Parathyroid adenoma (tissue), 2 donors: ENCODE measurements at regions not wholly inside any gene's neighbourhood (a gene's known extent, or its start where the extent isn't known, plus 50 kb on each side); places are given as distances from the start of the nearest gene placed in this dataset.
A peak's percentile ranks its signal among the peaks of the same experiment; 100 is the strongest.

Experiments
- H2AFZ ChIP-seq: fragments of 300-600 bp; sonication (generic); one replicate; pipeline ENCODE4 v1.7.0; 2017; ENCODE audit warnings: antibody characterized with exemption, mild to moderate bottlenecking
- H3K27ac ChIP-seq: fragments of 300-600 bp; sonication (generic); one replicate; pipeline ENCODE4 v1.7.0; 2017
- H3K27me3 ChIP-seq: fragments of 300-600 bp; sonication (generic); one replicate; pipeline ENCODE4 v1.7.0; 2017; ENCODE audit warnings: low read length; ENCODE audit not compliant: control insufficient read depth, insufficient read depth
- H3K36me3 ChIP-seq: fragments of 300-600 bp; sonication (generic); one replicate; pipeline ENCODE4 v1.7.0; 2017; ENCODE audit warnings: low read length; ENCODE audit not compliant: control insufficient read depth, insufficient read depth
- H3K4me1 ChIP-seq: fragments of 300-600 bp; sonication (generic); one replicate; pipeline ENCODE4 v1.7.0; 2017; ENCODE audit warnings: control low read depth
- H3K4me2 ChIP-seq: fragments of 300-600 bp; sonication (generic); one replicate; pipeline ENCODE4 v1.7.0; 2017; ENCODE audit warnings: low read length
- H3K4me3 ChIP-seq: fragments of 300-600 bp; sonication (generic); one replicate; pipeline ENCODE4 v1.7.0; 2017; ENCODE audit warnings: low read depth, low read length
- H3K79me2 ChIP-seq: fragments of 300-600 bp; sonication (generic); one replicate; pipeline ENCODE4 v1.7.0; 2017; ENCODE audit warnings: control low read depth
- H3K9ac ChIP-seq: fragments of 300-600 bp; sonication (generic); one replicate; pipeline ENCODE4 v1.7.0; 2017; ENCODE audit warnings: mild to moderate bottlenecking
- H3K9me3 ChIP-seq: fragments of 300-600 bp; sonication (generic); one replicate; pipeline ENCODE4 v1.7.0; 2017; ENCODE audit warnings: low read length; ENCODE audit not compliant: control insufficient read depth
- CTCF ChIP-seq: fragments of 300-600 bp; sonication (generic); IDR thresholded peaks from one replicate; pipeline ENCODE4 v1.7.0; 2017; ENCODE audit warnings: antibody characterized with exemption, mild to moderate bottlenecking
- donor health status: primary hyperparathyroidism.

- no peaks in the 10 kb centered on the region for H3K4me1 ChIP-seq
- TF ChIP-seq CTCF = peak; percentile 36
- no peaks in the 10 kb centered on the region for H3K27me3 ChIP-seq
- no peak overlapping the region for H3K4me2 ChIP-seq
- no peaks in the 10 kb centered on the region for H3K36me3 ChIP-seq
- peak overlapping the region; percentile 13 for H2AFZ ChIP-seq
- H3K27ac ChIP-seq = no peak overlapping the region
- no peak overlapping the region for H3K4me3 ChIP-seq
- no peak overlapping the region for H3K9ac ChIP-seq
- H3K9me3 ChIP-seq = no peaks in the 10 kb centered on the region
- H3K79me2 ChIP-seq = no peaks in the 10 kb centered on the region
Measured at GRCh38 chr5:165209101-165209727, 1703.8 kb downstream of the MAT2B start.

GRCh38 chr5:165224366-165225045 is 1719.1 kb downstream of the MAT2B start:
- Histone ChIP-seq H3K4me1 (no peaks in the 10 kb centered on the region), H3K4me2 (no peak overlapping the region), H3K36me3 (no peaks in the 10 kb centered on the region), H3K9ac (no peak overlapping the region), H3K27ac (no peak overlapping the region), H3K9me3 (no peaks in the 10 kb centered on the region), H3K79me2 (no peaks in the 10 kb centered on the region), H2AFZ (no peak overlapping the region), H3K4me3 (no peak overlapping the region), H3K27me3 (no peaks in the 10 kb centered on the region)
- TF ChIP-seq CTCF = no peak

GRCh38 chr5:165227515-165227914 is 1722.1 kb downstream of the MAT2B start:
- Histone ChIP-seq H3K4me3 (no peak overlapping the region), H3K27ac (no peak overlapping the region), H2AFZ (no peak overlapping the region), H3K9me3 (no peaks in the 10 kb centered on the region), H3K79me2 (no peaks in the 10 kb centered on the region), H3K36me3 (no peaks in the 10 kb centered on the region), H3K9ac (no peak overlapping the region), H3K4me2 (no peak overlapping the region), H3K4me1 (no peaks in the 10 kb centered on the region), H3K27me3 (no peaks in the 10 kb centered on the region)
- TF ChIP-seq CTCF = no peak

- no peak overlapping the region for H3K4me3 ChIP-seq
- H2AFZ ChIP-seq = no peak overlapping the region
- no peaks in the 10 kb centered on the region for H3K27me3 ChIP-seq
- H3K4me2 ChIP-seq = no peak overlapping the region
- H3K36me3 ChIP-seq = no peaks in the 10 kb centered on the region
- H3K27ac ChIP-seq = no peak overlapping the region
- H3K4me1 ChIP-seq = no peaks in the 10 kb centered on the region
- H3K79me2 ChIP-seq = no peaks in the 10 kb centered on the region
- H3K9ac ChIP-seq = no peak overlapping the region
- no peak for TF ChIP-seq CTCF
- H3K9me3 ChIP-seq = no peaks in the 10 kb centered on the region
Measured at GRCh38 chr5:165228184-165228583, 1722.8 kb downstream of the MAT2B start.
